Endothelial cell of umbilical vein (primary cell): ENCODE measurements at regions not wholly inside any gene's neighbourhood (a gene's known extent, or its start where the extent isn't known, plus 50 kb on each side); places are given as distances from the start of the nearest gene placed in this dataset.

Experiments used
- BruUV-seq: library from RNA; stranded (reverse); fragments of 400-500 nt; replicated peaks from 2 replicates; lab custom pipeline; 2021; lab: Mats Ljungman, UMichigan
- CTCF ChIA-PET: fragments of 300-600, 350-600 bp; sonication (Branson Sonifier 250); formaldehyde crosslinking; loops from one replicate; lab custom pipeline; 2021; ENCODE audit warnings: antibody characterized with exemption, inconsistent platforms; lab: Charles Lee
- POLR2A ChIA-PET: fragments of 300-600, 350-600 bp; sonication (Branson Sonifier 250); formaldehyde crosslinking; loops from one replicate; lab custom pipeline; 2021; ENCODE audit warnings: antibody characterized with exemption, inconsistent platforms; lab: Charles Lee
- DNase-seq: peaks from one replicate; pipeline ENCODE4 v3.0.0-alpha.2; 2011; ENCODE audit warnings: low read depth, low spot score
- FAIRE-seq: peaks from 2 replicates; lab custom pipeline; 2011; peaks lifted over from hg19 to GRCh38; lab: Jason Lieb, UNC
- H2AFZ ChIP-seq: 2 replicates; pipeline ENCODE4 v1.6.0; 2012; ENCODE audit warnings: low read depth, low read length, control low read depth, inconsistent platforms
- H3K27ac ChIP-seq: 2 replicates; pipeline ENCODE4 v1.5.1; 2011; ENCODE audit warnings: low read depth, mild to moderate bottlenecking, control low read depth, low read length, moderate library complexity; ENCODE audit not compliant: insufficient read depth
- H3K27me3 ChIP-seq, 2 experiments: 2 replicates each; pipeline versions ENCODE4 v1.6.0 to v1.6.1; 2011; ENCODE audit warnings: low read length in 2 of 2, mixed read lengths in 1 of 2; ENCODE audit not compliant: control insufficient read depth in 2 of 2, insufficient read depth in 2 of 2
- H3K36me3 ChIP-seq, 2 experiments: 2 replicates in 1 of 2; 3 replicates in 1 of 2; pipeline ENCODE4 v1.5.1; 2011; ENCODE audit warnings: low read length in 2 of 2, mild to moderate bottlenecking in 1 of 2, moderate library complexity in 1 of 2; ENCODE audit not compliant: control insufficient read depth in 2 of 2, insufficient read depth in 2 of 2; ENCODE audit errors: extremely low read depth in 1 of 2
- H3K4me1 ChIP-seq: 3 replicates; pipeline ENCODE4 v1.5.1; 2011; ENCODE audit warnings: mild to moderate bottlenecking, low read length; ENCODE audit not compliant: control insufficient read depth, insufficient read depth; ENCODE audit errors: extremely low read depth
- H3K4me2 ChIP-seq: 2 replicates; pipeline ENCODE4 v1.6.1; 2011; ENCODE audit warnings: low read length, control low read depth, mixed read lengths; ENCODE audit not compliant: insufficient read depth
- H3K4me3 ChIP-seq, 3 experiments: fragments of 200-600 bp in 1 of 3; sonication (generic), shearing (Covaris generic) in 1 of 3; replicated peaks in 1 of 3; 2 replicates each; pipeline ENCODE4 v1.5.1; 2011 to 2016; ENCODE audit warnings: control low read depth in 3 of 3, low read length in 3 of 3, mild to moderate bottlenecking in 2 of 3, inconsistent platforms in 1 of 3, low read depth in 1 of 3, moderate library complexity in 1 of 3; ENCODE audit not compliant: insufficient read depth in 1 of 3
- H3K79me2 ChIP-seq: 2 replicates; pipeline ENCODE4 v1.6.0; 2012; ENCODE audit warnings: low read length, inconsistent platforms; ENCODE audit not compliant: control insufficient read depth, insufficient read depth
- H3K9ac ChIP-seq: replicated peaks from 2 replicates; pipeline ENCODE3; 2011; ENCODE audit warnings: low read length, control low read depth; ENCODE audit not compliant: insufficient read depth; ENCODE audit errors: extremely low read depth
- H3K9me1 ChIP-seq: replicated peaks from 3 replicates; pipeline ENCODE4 v1.6.0; 2011; ENCODE audit warnings: mild to moderate bottlenecking, low read length; ENCODE audit not compliant: control insufficient read depth, insufficient read depth; ENCODE audit errors: extremely low read depth
- H3K9me3 ChIP-seq: replicated peaks from 2 replicates; pipeline ENCODE4 v1.5.1; 2012; ENCODE audit warnings: low read length, inconsistent platforms; ENCODE audit not compliant: control insufficient read depth, insufficient read depth
- H4K20me1 ChIP-seq: replicated peaks from 2 replicates; pipeline ENCODE3; 2011; ENCODE audit warnings: mild to moderate bottlenecking, low read length; ENCODE audit not compliant: control insufficient read depth, insufficient read depth; ENCODE audit errors: extremely low read depth
- EZH2 ChIP-seq: IDR thresholded peaks from 2 replicates; pipeline ENCODE4 v1.6.1; 2012; ENCODE audit warnings: borderline replicate concordance, low read depth, mild to moderate bottlenecking, moderate library complexity, low read length, inconsistent platforms; ENCODE audit not compliant: severe bottlenecking
- FOS ChIP-seq: IDR thresholded peaks from 2 replicates; pipeline ENCODE4 v1.6.1; 2011; ENCODE audit warnings: mild to moderate bottlenecking, low read length, moderate library complexity, borderline replicate concordance; ENCODE audit not compliant: insufficient read depth
- GATA2 ChIP-seq: IDR thresholded peaks from 2 replicates; pipeline ENCODE4 v1.7.0; 2011; ENCODE audit warnings: low read depth, mild to moderate bottlenecking, moderate library complexity, mixed read lengths, low read length; ENCODE audit not compliant: insufficient read length, insufficient read depth
- JUN ChIP-seq: IDR thresholded peaks from 2 replicates; pipeline ENCODE4 v1.6.1; 2011; ENCODE audit warnings: borderline replicate concordance, low read depth; ENCODE audit not compliant: insufficient read length, insufficient read depth
- MYC ChIP-seq: IDR thresholded peaks from one replicate; pipeline ENCODE4 v1.6.1; 2011; ENCODE audit warnings: mild to moderate bottlenecking, low read depth, low read length
- POLR2AphosphoS5 ChIP-seq: IDR thresholded peaks from 2 replicates; pipeline ENCODE4 v1.6.1; 2012; ENCODE audit warnings: low read depth, mild to moderate bottlenecking, control low read depth, low read length, moderate library complexity; ENCODE audit not compliant: insufficient read depth
- dilution Hi-C: fragments of 300-500 bp; cut with MboI; formaldehyde crosslinking; loops from one replicate; pipeline ENCODE4 v1.15.0; 2019; ENCODE audit warnings: low sequenced_read_pairs; ENCODE audit not compliant: extremely low pct_ligation_motif_present
- intact Hi-C: fragments of 100-400 bp; cut with micrococcal nuclease; formaldehyde crosslinking; loops from one replicate; pipeline ENCODE4 v1.10.0; 2022

DNA sequence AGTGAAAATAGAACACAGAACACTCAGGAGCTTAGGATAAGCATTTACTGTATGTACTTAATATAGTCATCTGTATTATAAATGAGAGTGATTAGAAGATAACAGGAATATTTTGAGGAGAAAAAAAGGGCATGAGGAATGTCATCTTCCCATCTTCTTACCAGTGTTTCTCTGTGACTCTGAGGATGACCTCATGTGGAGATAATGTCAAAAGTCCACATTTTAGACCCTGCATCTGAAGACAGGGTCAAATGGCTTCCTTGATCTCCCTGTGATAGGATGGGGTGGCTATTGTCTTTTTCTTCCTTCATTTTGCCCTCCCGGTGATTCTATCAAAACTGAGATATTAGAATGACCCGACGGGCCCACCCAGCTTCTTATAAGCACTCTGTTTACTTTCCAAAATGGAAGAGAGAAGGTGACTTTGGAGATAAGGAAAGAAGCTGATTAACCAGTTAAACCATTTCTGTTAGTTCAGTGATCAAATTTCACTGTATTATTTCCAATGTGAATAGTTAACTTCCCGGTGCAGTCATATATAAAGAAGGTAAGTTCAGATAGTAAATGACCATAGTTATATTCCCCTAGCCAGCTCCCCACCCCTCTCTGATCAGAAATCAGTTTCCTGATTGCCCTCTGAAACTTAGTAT lies 115.7 kb upstream of the SALL4 start:
- no peak overlapping the region for H3K4me2 ChIP-seq
- H4K20me1 ChIP-seq = no peaks in the 10 kb centered on the region
- H3K4me3 ChIP-seq = no peak overlapping the region
- H3K79me2 ChIP-seq = no peaks in the 10 kb centered on the region
- no peaks in the 10 kb centered on the region for H3K4me1 ChIP-seq
- CTCF ChIA-PET = interaction anchor here (0.9 to 1.1 kb wide), 2 partner anchors 17 to 118 kb away, joined by 3 read pairs; no protein-coding TSS in a partner anchor
- H2AFZ ChIP-seq = no peak overlapping the region
- DNase-seq = no peak
- no peak for FAIRE-seq
- dilution Hi-C loops = no loop called here
- H3K27me3 ChIP-seq = no peaks in the 10 kb centered on the region
- no peak for TF ChIP-seq JUN
- TF ChIP-seq FOS = no peak
- TF ChIP-seq GATA2 = no peak
- TF ChIP-seq EZH2 = no peak
- TF ChIP-seq POLR2AphosphoS5 = no peak
- TF ChIP-seq MYC = no peak
- H3K36me3 ChIP-seq = no peaks in the 10 kb centered on the region
- intact Hi-C loops = no loop called here
- BruUV-seq = no TSS peak
- POLR2A ChIA-PET = no interaction called here
- no peak overlapping the region for H3K27ac ChIP-seq
- no peak overlapping the region for H3K9ac ChIP-seq
- H3K9me3 ChIP-seq = no peaks in the 10 kb centered on the region
- no peaks in the 10 kb centered on the region for H3K9me1 ChIP-seq

DNA sequence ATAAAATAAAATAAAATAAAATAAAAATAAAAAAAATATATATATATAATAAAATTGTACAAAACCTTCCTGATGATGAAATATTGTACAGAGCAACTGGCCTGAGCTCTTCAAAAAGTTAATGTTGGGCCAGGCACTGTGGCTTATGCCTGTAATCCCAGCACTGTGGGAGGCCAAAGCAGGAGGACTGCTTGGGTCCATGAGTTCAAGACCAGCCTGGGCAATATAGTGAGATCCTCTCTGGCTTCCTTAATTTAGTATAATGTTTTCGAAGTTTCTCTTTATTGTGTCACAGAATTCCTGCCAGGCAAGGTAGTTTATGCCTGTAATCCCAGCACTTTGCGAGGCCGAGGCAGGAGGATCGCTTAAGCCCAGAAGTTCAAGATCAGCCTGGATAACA lies 113.9 kb upstream of the SALL4 start:
- POLR2A ChIA-PET = no interaction called here
- no peak overlapping the region for H2AFZ ChIP-seq
- no peak for FAIRE-seq

More for the DNA sequence above, 113.9 kb upstream of the SALL4 start:
- H3K4me1 ChIP-seq = peaks cover under 1% of the 10 kb centered on the region
- no peak overlapping the region for H3K27ac ChIP-seq
- BruUV-seq = no TSS peak
- no peak overlapping the region for H3K4me2 ChIP-seq
- no peaks in the 10 kb centered on the region for H3K36me3 ChIP-seq
- no peak for DNase-seq
- no peaks in the 10 kb centered on the region for H4K20me1 ChIP-seq
- no peak for TF ChIP-seq POLR2AphosphoS5
- CTCF ChIA-PET = no interaction called here
- no peaks in the 10 kb centered on the region for H3K9me1 ChIP-seq
- dilution Hi-C loops (no loop called here), intact Hi-C loops (no loop called here)
- no peaks in the 10 kb centered on the region for H3K27me3 ChIP-seq
- no peaks in the 10 kb centered on the region for H3K9me3 ChIP-seq
- no peak overlapping the region for H3K4me3 ChIP-seq
- H3K79me2 ChIP-seq = no peaks in the 10 kb centered on the region
- H3K9ac ChIP-seq = no peak overlapping the region
